HepG2 (cell line): ENCODE measurements at regions not wholly inside any gene's neighbourhood (a gene's known extent, or its start where the extent isn't known, plus 50 kb on each side); places are given as distances from the start of the nearest gene placed in this dataset.

Source experiments
- ATAC-seq: fragments of 200-7000 bp; cut with Tn5 transposase; 3 replicates; pipeline ENCODE4 v1.9.1; 2020; ENCODE audit warnings: mild to moderate bottlenecking, moderate library complexity
- BruUV-seq: library from RNA; stranded (reverse); fragments of 400-500 nt; replicated peaks from 2 replicates; lab custom pipeline; 2021; lab: Mats Ljungman, UMichigan
- CTCF ChIA-PET: fragments of 300-600 bp; formaldehyde crosslinking; extraction: SDS; loops from one replicate; lab custom pipeline; 2021; ENCODE audit warnings: low total read pairs, inconsistent platforms, low intra/inter-chr PET ratio; lab: Yijun Ruan, JAX
- POLR2A ChIA-PET: fragments of 350-600 bp; sonication (Branson Sonifier 250); formaldehyde crosslinking; loops from one replicate; lab custom pipeline; 2020; ENCODE audit warnings: antibody characterized with exemption, inconsistent platforms; lab: Yijun Ruan, JAX
- DNase-seq: peaks from one replicate; pipeline ENCODE4 v3.0.0-alpha.2; 2015; ENCODE audit warnings: low spot score
- FAIRE-seq: peaks from 3 replicates; lab custom pipeline; 2011; peaks lifted over from hg19 to GRCh38; lab: Jason Lieb, UNC
- H2AFZ ChIP-seq: one replicate; pipeline ENCODE4 v1.6.1; 2011; ENCODE audit warnings: low read length, inconsistent platforms
- H3K27ac ChIP-seq: fragments of 300-600 bp; 3 replicates; pipeline ENCODE4 v1.8.0; 2011; ENCODE audit warnings: mixed run types, mild to moderate bottlenecking, mixed read lengths, low read length, inconsistent platforms; ENCODE audit not compliant: insufficient read depth; ENCODE audit errors: extremely low read length
- H3K27me3 ChIP-seq, 2 experiments: fragments of 200-600 bp in 1 of 2; 2 replicates in 1 of 2; 3 replicates in 1 of 2; pipeline versions ENCODE4 v1.6.0 to v1.8.0; 2011; ENCODE audit warnings: low read length in 2 of 2, mild to moderate bottlenecking in 2 of 2, moderate library complexity in 2 of 2, inconsistent platforms in 1 of 2; ENCODE audit not compliant: insufficient read depth in 2 of 2, control insufficient read depth in 1 of 2
- H3K36me3 ChIP-seq, 2 experiments: fragments of 200-600 bp in 1 of 2; replicated peaks in 1 of 2; 2 replicates in 1 of 2; 3 replicates in 1 of 2; pipeline versions ENCODE4 v1.5.1 to v1.8.0; 2011; ENCODE audit warnings: low read length in 2 of 2, inconsistent platforms in 1 of 2; ENCODE audit not compliant: insufficient read depth in 2 of 2, control insufficient read depth in 1 of 2
- H3K4me1 ChIP-seq: 2 replicates; pipeline ENCODE4 v1.5.1; 2012; ENCODE audit warnings: low read length, inconsistent platforms; ENCODE audit not compliant: insufficient read depth
- H3K4me2 ChIP-seq: 2 replicates; pipeline ENCODE4 v1.6.0; 2011; ENCODE audit warnings: low read depth, low read length, inconsistent platforms
- H3K4me3 ChIP-seq, 3 experiments: fragments of 200-600 bp in 1 of 3; sonication (generic), shearing (Covaris generic) in 1 of 3; replicated peaks in 1 of 3; 2 replicates each; pipeline ENCODE4 v1.5.1; 2011 to 2016; ENCODE audit warnings: low read length in 3 of 3, inconsistent platforms in 2 of 3, low read depth in 2 of 3, mild to moderate bottlenecking in 2 of 3, control low read depth in 1 of 3, mixed read lengths in 1 of 3; ENCODE audit not compliant: insufficient read depth in 1 of 3
- H3K79me2 ChIP-seq: one replicate; pipeline ENCODE4 v1.6.1; 2011; ENCODE audit warnings: low read length, inconsistent platforms; ENCODE audit not compliant: insufficient read depth
- H3K9ac ChIP-seq: 2 replicates; pipeline ENCODE4 v1.6.0; 2011; ENCODE audit warnings: mild to moderate bottlenecking, low read depth, low read length, inconsistent platforms; ENCODE audit not compliant: insufficient read depth
- H3K9me3 ChIP-seq: 2 replicates; pipeline ENCODE4 v1.5.1; 2012; ENCODE audit warnings: mild to moderate bottlenecking, low read length
- H4K20me1 ChIP-seq: 2 replicates; pipeline ENCODE4 v1.6.0; 2011; ENCODE audit warnings: inconsistent platforms, mild to moderate bottlenecking, low read length, moderate library complexity; ENCODE audit not compliant: insufficient read depth
- CC2D1A ChIP-seq: sonication (generic); formaldehyde crosslinking; IDR thresholded peaks from 2 replicates; pipeline ENCODE4 v1.8.1; 2023; ENCODE audit warnings: mild to moderate bottlenecking, missing genetic modification reagents
- ERF ChIP-seq: IDR thresholded peaks from 2 replicates; pipeline ENCODE4 v1.6.1; 2018; ENCODE audit warnings: missing biosample characterization, missing genetic modification reagents
- ESRRA ChIP-seq: sonication (generic); formaldehyde crosslinking; IDR thresholded peaks from 2 replicates; pipeline ENCODE4 v1.5.1; 2020; ENCODE audit warnings: mild to moderate bottlenecking, low read depth, missing genetic modification reagents
- ISL2 ChIP-seq: sonication (generic); formaldehyde crosslinking; IDR thresholded peaks from 2 replicates; pipeline ENCODE4 v1.5.0; 2020; ENCODE audit warnings: missing genetic modification reagents
- NFE2L2 ChIP-seq: fragments of 150-350 bp; IDR thresholded peaks from 2 replicates; pipeline ENCODE4 v1.6.1; 2014; ENCODE audit warnings: low read length
- POLR2A ChIP-seq, 2 experiments: IDR thresholded peaks; 2 replicates each; pipeline ENCODE4 v1.6.1; 2011; ENCODE audit warnings: low read depth in 2 of 2, low read length in 2 of 2, mild to moderate bottlenecking in 1 of 2, moderate library complexity in 1 of 2; ENCODE audit not compliant: insufficient read depth in 1 of 2
- SIN3A ChIP-seq: IDR thresholded peaks from 2 replicates; pipeline ENCODE4 v1.6.1; 2011; ENCODE audit warnings: low read depth, mild to moderate bottlenecking, control low read depth, low read length, borderline replicate concordance
- TP53 ChIP-seq: sonication (generic); formaldehyde crosslinking; conservative IDR thresholded peaks from 2 replicates; pipeline ENCODE4 v1.4.0; 2020; ENCODE audit warnings: missing genetic modification reagents
- ZEB1 ChIP-seq: IDR thresholded peaks from 2 replicates; pipeline ENCODE4 v1.6.1; 2012; ENCODE audit warnings: mild to moderate bottlenecking, low read depth, inconsistent platforms; ENCODE audit not compliant: insufficient replicate concordance
- ZNF329 ChIP-seq: sonication (generic); formaldehyde crosslinking; IDR thresholded peaks from 2 replicates; pipeline ENCODE4 v1.9.0; 2021; ENCODE audit warnings: low read depth, mild to moderate bottlenecking, missing genetic modification reagents
- ZNF709 ChIP-seq: sonication (generic); formaldehyde crosslinking; IDR thresholded peaks from 2 replicates; pipeline ENCODE4 v1.5.0; 2020; ENCODE audit warnings: mild to moderate bottlenecking, missing genetic modification reagents
- ZNF850 ChIP-seq: sonication (generic); formaldehyde crosslinking; conservative IDR thresholded peaks from 2 replicates; pipeline ENCODE4 v1.9.0; 2021; ENCODE audit warnings: mild to moderate bottlenecking, missing genetic modification reagents
- ZNF891 ChIP-seq: sonication (generic); formaldehyde crosslinking; IDR thresholded peaks from 2 replicates; pipeline ENCODE4 v1.5.0; 2020; ENCODE audit warnings: mild to moderate bottlenecking, missing genetic modification reagents
- ZSCAN25 ChIP-seq: sonication (generic); formaldehyde crosslinking; IDR thresholded peaks from 2 replicates; pipeline ENCODE4 v1.8.0; 2022; ENCODE audit warnings: mild to moderate bottlenecking, missing genetic modification reagents
- WGBS: methylation state at CpG from one replicate; pipeline ENCODE4 v1.1.6; 2017; ENCODE audit warnings: low lambda C conversion rate; 5-methylcytosine and 5-hydroxymethylcytosine counted together
- in situ Hi-C: cut with HindIII; loops from 2 replicates; pipeline ENCODE4 v1.10.0; 2017; ENCODE audit warnings: low pct_unique_long_range_greater_than_20kb; ENCODE audit not compliant: extremely low pct_ligation_motif_present
- intact Hi-C: fragments of 100-400 bp; cut with micrococcal nuclease; formaldehyde crosslinking; loops from one replicate; pipeline ENCODE4 v1.10.0; 2022; ENCODE audit not compliant: unreplicated experiment
- TF ChIP-seq, protein P1 (sequence below): sonication (generic); formaldehyde crosslinking; IDR thresholded peaks from 2 replicates; pipeline ENCODE4 v1.5.0; 2020; ENCODE audit warnings: mild to moderate bottlenecking, low read depth, missing genetic modification reagents, borderline replicate concordance
- TF ChIP-seq, protein P2 (sequence below): sonication (generic); formaldehyde crosslinking; IDR thresholded peaks from 2 replicates; pipeline ENCODE4 v1.9.0; 2021; ENCODE audit warnings: missing genetic modification reagents, mild to moderate bottlenecking, borderline replicate concordance
- TF ChIP-seq, protein P3 (sequence below): sonication (generic); formaldehyde crosslinking; IDR thresholded peaks from 2 replicates; pipeline ENCODE4 v1.4.0; 2020; ENCODE audit warnings: missing genetic modification reagents
- TF ChIP-seq, protein P4 (sequence below): sonication (generic); formaldehyde crosslinking; IDR thresholded peaks from 2 replicates; pipeline ENCODE4 v1.5.0; 2020; ENCODE audit warnings: mild to moderate bottlenecking, missing genetic modification reagents

DNA sequence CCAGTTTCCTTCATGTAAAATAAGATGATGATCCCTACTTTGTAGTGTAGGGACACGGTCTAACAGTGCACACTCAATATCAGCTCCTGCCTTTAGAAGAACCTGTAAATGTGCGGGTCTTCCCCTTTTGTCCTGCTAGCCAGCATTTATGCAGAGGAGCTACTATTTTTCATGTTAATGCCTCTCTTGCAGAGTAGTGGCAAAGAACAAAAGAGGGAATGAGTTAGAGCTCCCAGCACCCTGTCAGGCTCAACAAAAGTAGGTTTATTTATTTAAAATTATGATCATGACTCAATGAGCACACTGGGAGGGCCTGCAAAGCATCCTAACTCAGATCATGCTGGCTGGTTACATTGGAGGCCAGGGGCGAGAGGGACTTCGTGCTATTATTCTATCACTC, 414.5 kb upstream of the COBL start:
- H3K4me1 ChIP-seq = no peaks in the 10 kb centered on the region
- H4K20me1 ChIP-seq = no peaks in the 10 kb centered on the region
- ChIA-PET CTCF (no interaction called here), POLR2A (no interaction called here)
- no peaks in the 10 kb centered on the region for H3K27me3 ChIP-seq
- no peak overlapping the region for H3K27ac ChIP-seq
- ATAC-seq (no peak), FAIRE-seq (no peak), DNase-seq (no peak)
- H3K9me3 ChIP-seq = peaks cover 7% of the 10 kb centered on the region; the same call in 1 of the 2 replicates
- H3K79me2 ChIP-seq = no peaks in the 10 kb centered on the region
- TF ChIP-seq ZEB1 (no peak), ERF (no peak), TP53 (CRISPR knock-in tag) (no peak), ESRRA (CRISPR knock-in tag) (no peak), ZNF709 (no peak), POLR2A (IDR thresholded peaks at IDR 0.05; ENCODE audit: insufficient read depth in 1 of 2, low read depth in 2 of 2, low read length in 2 of 2) (no peak), NFE2L2 (no peak), ZNF891 (CRISPR knock-in tag) (no peak), ISL2 (CRISPR knock-in tag) (no peak), SIN3A (no peak), ZNF850 (no peak), ZNF329 (CRISPR knock-in tag) (no peak), CC2D1A (no peak), ZSCAN25 (CRISPR knock-in tag) (no peak)
- TF ChIP-seq, protein P1, sequence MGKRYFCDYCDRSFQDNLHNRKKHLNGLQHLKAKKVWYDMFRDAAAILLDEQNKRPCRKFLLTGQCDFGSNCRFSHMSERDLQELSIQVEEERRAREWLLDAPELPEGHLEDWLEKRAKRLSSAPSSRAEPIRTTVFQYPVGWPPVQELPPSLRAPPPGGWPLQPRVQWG (CRISPR knock-in tag) = no peak
- TF ChIP-seq, protein P2, sequence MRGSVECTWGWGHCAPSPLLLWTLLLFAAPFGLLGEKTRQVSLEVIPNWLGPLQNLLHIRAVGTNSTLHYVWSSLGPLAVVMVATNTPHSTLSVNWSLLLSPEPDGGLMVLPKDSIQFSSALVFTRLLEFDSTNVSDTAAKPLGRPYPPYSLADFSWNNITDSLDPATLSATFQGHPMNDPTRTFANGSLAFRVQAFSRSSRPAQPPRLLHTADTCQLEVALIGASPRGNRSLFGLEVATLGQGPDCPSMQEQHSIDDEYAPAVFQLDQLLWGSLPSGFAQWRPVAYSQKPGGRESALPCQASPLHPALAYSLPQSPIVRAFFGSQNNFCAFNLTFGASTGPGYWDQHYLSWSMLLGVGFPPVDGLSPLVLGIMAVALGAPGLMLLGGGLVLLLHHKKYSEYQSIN (CRISPR knock-in tag) = no peak
- TF ChIP-seq, protein P3, sequence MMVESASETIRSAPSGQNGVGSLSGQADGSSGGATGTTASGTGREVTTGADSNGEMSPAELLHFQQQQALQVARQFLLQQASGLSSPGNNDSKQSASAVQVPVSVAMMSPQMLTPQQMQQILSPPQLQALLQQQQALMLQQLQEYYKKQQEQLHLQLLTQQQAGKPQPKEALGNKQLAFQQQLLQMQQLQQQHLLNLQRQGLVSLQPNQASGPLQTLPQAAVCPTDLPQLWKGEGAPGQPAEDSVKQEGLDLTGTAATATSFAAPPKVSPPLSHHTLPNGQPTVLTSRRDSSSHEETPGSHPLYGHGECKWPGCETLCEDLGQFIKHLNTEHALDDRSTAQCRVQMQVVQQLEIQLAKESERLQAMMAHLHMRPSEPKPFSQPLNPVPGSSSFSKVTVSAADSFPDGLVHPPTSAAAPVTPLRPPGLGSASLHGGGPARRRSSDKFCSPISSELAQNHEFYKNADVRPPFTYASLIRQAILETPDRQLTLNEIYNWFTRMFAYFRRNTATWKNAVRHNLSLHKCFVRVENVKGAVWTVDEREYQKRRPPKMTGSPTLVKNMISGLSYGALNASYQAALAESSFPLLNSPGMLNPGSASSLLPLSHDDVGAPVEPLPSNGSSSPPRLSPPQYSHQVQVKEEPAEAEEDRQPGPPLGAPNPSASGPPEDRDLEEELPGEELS = no peak
- TF ChIP-seq, protein P4, sequence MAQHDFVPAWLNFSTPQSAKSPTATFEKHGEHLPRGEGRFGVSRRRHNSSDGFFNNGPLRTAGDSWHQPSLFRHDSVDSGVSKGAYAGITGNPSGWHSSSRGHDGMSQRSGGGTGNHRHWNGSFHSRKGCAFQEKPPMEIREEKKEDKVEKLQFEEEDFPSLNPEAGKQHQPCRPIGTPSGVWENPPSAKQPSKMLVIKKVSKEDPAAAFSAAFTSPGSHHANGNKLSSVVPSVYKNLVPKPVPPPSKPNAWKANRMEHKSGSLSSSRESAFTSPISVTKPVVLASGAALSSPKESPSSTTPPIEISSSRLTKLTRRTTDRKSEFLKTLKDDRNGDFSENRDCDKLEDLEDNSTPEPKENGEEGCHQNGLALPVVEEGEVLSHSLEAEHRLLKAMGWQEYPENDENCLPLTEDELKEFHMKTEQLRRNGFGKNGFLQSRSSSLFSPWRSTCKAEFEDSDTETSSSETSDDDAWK (CRISPR knock-in tag) = no peak
- no peak overlapping the region for H3K4me2 ChIP-seq
- no peak overlapping the region for H3K9ac ChIP-seq
- WGBS = 21% methylated on average over 2 of the region's 4 CpGs
- H3K36me3 ChIP-seq = no peaks in the 10 kb centered on the region
- BruUV-seq = no TSS peak
- H3K4me3 ChIP-seq = no peak overlapping the region
- intact Hi-C loops (no loop called here), in situ Hi-C loops (no loop called here)
- H2AFZ ChIP-seq = no peak overlapping the region
